ENCODE measurements at regions not wholly inside any gene's neighbourhood (a gene's known extent, or its start where the extent isn't known, plus 50 kb on each side); places are given as distances from the start of the nearest gene placed in this dataset.

GRCh38 chr5:12315461-12315860, 411.2 kb upstream of the CTNND2 start:
- DNase-seq = no peak

GRCh38 chr5:12313602-12314001, 409.4 kb upstream of the CTNND2 start:
- DNase-seq = no peak

GRCh38 chr5:12312343-12312742, 408.1 kb upstream of the CTNND2 start:
- DNase-seq = no peak

DNA sequence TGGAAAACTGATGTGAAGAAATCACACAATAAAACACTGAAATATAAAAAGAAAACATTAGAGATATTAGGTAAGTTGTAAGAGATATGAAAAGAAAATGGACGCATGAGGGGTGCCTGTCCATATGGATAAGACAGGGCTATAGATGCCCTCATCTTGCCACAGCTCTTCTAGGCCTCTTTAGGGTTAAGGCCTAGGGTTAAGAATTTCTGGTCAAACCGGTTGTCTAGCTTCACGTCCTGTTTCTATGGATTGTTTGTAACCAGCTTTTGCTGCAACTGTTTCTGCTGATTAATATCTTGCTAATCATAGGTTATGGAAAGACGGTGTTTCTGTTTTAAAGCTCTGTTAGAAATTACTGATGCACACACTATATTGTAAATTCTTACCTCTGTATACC, 389.9 kb upstream of the CTNND2 start:
- no peak for DNase-seq

DNA sequence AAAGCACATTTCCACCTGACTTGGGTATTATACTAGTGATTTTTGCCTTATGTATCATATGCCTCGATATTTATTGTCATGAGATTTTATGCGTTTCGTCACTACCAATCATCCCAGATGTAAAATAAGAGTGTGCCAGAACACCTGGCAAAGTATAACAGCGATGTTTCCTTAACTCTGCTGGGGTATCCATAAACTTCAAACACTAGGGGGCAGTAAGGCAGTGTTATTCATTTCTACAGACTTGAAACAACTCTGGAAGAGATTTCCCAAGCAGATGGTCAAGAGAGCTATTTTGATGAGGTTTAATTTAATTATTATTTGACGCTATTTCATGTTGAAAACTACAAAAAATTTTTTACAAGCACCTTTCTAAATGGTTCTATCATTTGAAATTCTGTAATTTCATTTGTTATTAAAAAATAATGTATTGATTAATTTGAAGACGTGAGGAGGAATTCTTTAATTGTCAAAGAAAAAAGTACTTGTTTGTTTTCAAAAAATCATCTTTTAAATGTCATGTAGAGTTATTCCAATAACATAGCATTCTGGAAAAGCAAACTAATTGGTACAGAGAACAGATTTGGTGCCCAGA, 388.5 kb upstream of the CTNND2 start:
- DNase-seq = peak; percentile 35

DNA sequence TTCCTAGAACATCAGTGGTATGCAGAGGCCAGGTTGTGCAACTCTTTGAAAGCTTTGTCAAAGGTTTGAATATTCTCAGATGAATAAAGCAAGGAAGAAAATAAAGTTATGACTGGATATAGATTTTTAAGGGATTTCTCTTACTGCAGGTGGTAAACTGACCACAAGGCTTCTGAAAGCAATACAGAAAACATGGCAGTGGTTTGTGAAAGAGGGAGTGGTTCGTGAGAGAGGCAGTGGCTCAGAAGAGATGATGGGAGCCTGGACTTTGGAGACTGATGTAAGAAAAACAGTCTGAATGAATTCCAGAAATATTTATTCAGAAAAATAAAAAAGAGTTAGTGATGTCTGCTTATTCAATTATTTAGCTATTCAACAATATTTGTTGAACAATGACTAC, 380.4 kb upstream of the CTNND2 start:
- no peak for DNase-seq

- DNase-seq = no peak
Measured at GRCh38 chr5:12277504-12278192, 373.4 kb upstream of the CTNND2 start.

- DNase-seq = no peak
Measured at GRCh38 chr5:12274236-12274635, 370.0 kb upstream of the CTNND2 start.

GRCh38 chr5:12272389-12272788, 368.1 kb upstream of the CTNND2 start:
- DNase-seq = no peak

GRCh38 chr5:12270914-12271313, 366.7 kb upstream of the CTNND2 start:
- DNase-seq = no peak

- no peak for DNase-seq
Measured at GRCh38 chr5:12269164-12269563, 364.9 kb upstream of the CTNND2 start.

- no peak for DNase-seq
Measured at GRCh38 chr5:12258549-12258948, 354.3 kb upstream of the CTNND2 start.

- DNase-seq = no peak
Measured at GRCh38 chr5:12250454-12250853, 346.2 kb upstream of the CTNND2 start.

DNA sequence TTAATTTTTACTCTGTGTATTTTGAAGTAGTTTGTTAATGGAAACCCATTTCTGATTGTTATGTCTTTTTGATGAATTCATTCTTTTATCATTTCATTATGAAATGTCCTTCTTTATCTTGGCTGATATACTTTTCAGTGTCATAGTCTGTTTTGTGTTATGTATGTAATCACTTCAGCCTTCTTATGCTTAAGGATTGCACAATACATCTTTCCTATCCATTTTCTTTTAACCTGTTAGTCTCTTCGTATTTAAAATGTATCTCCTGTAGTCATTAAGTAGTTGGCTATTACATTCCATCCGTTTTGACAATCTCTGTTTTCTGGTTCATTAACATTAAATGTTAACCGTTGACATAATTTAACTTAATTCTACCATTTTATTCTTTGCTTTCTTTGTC, 344.6 kb upstream of the CTNND2 start:
- no peak for DNase-seq

- no peak for DNase-seq
Measured at GRCh38 chr5:12246036-12246435, 341.8 kb upstream of the CTNND2 start.

GRCh38 chr5:12245429-12245828, 341.2 kb upstream of the CTNND2 start:
- DNase-seq = no peak

DNA sequence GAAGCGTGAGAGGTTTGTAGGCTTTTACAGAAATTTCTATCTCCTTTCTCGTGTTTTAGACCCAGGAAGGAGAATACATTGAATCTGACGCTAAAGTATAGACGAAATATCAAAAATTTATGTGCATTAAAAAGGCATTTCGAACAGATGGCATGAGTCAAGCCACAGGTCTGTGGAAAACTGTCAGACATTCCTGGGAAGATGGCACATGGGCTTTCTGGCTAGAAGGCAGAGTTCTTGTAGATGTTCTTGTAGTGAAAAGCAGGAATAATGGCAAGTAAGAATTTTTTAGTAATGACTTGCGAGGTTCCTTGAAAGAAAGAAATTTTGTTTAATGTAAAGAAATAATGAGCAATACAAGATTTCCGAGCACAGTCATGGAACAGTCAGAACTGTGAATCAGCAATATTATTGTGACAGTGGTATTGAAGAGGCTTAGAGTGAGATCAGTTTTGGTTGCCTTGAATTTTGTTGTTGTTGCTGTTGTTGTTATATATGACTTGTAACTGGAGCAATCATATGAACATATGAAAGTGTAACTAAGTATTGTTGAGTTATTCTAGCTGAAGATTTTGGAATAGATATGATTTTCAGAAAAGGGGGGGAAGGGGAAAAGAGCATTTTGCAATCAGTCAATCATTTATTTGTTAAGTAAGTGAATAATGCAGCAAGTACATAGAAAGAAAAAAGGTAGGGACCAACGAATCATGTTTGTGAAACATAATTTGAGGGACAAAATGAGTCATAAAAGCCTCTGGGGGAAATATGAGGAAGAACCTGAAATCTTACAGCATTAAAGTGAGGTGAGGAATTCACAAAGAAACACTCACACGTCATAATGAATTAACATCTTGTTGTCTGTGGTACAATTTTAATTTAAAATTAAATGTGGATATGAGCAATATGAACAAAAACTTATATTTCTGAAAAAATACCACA, 339.0 kb upstream of the CTNND2 start:
- DNase-seq = no peak

GRCh38 chr5:12237837-12238575, 333.8 kb upstream of the CTNND2 start:
- no peak for DNase-seq

DNA sequence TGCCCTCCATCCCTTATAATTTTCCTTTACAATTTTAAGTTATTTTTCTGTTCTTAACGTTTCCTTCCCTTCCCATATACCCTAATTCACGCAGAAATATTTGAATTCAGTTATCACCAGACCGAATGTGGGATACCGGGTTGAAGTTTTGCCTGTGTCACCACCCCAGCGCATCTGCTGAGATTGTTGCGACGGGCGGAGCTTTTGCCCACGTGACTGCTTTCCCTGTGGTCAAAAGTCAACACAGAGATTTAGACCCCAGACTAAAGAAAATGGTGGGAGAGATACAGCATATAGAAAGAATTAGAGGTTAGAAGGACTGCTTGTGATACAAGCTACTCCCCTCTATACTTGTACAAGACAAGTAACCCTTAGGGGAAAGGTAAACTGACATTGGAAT, 326.4 kb upstream of the CTNND2 start:
- no peak for DNase-seq

DNA sequence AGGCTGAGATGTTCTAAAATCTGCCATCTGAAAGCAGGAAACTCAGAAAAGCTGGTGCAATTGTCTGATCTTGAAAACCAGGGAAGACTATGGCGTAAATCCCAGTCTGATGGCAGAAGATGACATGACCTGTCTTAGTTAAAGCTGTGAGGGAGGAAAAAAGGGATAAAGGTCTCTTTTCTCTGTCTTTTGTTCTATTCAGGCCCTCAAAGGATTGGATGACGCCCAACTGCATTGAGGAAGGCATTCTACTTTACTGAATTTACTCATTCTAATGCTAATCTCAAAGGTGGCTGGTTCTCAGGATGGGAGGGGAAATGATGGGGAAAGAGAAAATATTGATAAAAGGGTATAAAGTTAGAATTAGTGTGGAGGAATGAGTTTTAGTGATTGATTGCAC, 312.8 kb upstream of the CTNND2 start:
- DNase-seq = no peak

- DNase-seq = no peak
Measured at GRCh38 chr5:12214267-12215015, 310.2 kb upstream of the CTNND2 start.

GRCh38 chr5:12208366-12209100, 304.3 kb upstream of the CTNND2 start:
- DNase-seq = no peak
